IMR-90 (cell line): ENCODE measurements at regions not wholly inside any gene's neighbourhood (a gene's known extent, or its start where the extent isn't known, plus 50 kb on each side); places are given as distances from the start of the nearest gene placed in this dataset.

Experiments used
- CHD1 ChIP-seq: IDR thresholded peaks from 2 replicates; pipeline ENCODE4 v1.6.1; 2012; ENCODE audit warnings: low read depth, low read length, improper control_type of control experiment
- CTCF ChIP-seq: conservative IDR thresholded peaks from 2 replicates; pipeline ENCODE4 v1.5.1; 2012; ENCODE audit warnings: mild to moderate bottlenecking, low read depth, low read length, improper control_type of control experiment
- FOS ChIP-seq: fragments of 150-350 bp; IDR thresholded peaks from 2 replicates; pipeline ENCODE4 v1.6.1; 2016; ENCODE audit warnings: low read depth, low read length
- RAD21 ChIP-seq: IDR thresholded peaks from 2 replicates; pipeline ENCODE4 v1.6.1; 2012; ENCODE audit warnings: low read length, improper control_type of control experiment

DNA sequence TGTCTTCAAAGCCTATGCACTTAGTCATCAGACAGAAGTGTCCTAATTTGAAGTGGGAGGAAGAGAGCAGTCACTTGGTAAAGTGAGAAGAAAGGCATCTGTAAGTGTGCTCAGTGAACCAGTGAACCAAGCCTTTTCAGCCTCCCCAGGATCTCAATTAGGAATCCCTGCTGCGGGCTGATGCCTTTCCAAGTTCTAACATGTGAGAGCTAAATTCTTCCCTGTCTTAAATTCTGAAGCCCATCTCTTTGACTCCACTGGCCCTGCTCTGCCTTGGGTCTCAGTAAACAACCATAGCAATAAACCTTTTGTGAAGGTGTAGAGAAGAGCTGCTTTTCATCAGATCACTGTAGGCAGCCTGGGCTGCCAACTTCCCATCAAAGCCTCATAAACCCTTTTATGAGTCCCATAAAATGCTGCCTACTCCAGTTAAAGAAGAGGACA is 701.2 kb upstream of the LCORL start:
- TF ChIP-seq CTCF (no peak), FOS (no peak), CHD1 (no peak), RAD21 (no peak)
